Natural killer cell (primary cell): ENCODE measurements at regions not wholly inside any gene's neighbourhood (a gene's known extent, or its start where the extent isn't known, plus 50 kb on each side); places are given as distances from the start of the nearest gene placed in this dataset.

ENCODE experiments used
- ATAC-seq, 3 donors: fragments of 150-1000 bp in 2 of 3; fragments of 200-7000 bp in 1 of 3; cut with Tn5 transposase; 1 replicate in 1 of 3; 2 replicates in 2 of 3; pipeline ENCODE4 v1.10.0; 2021; ENCODE audit warnings: mild to moderate bottlenecking in 2 of 3, moderate library complexity in 2 of 3
- DNase-seq, 2 donors: peaks; one replicate each; pipeline versions ENCODE4 v3.0.0 to v3.0.0-alpha.2; 2013 to 2021; ENCODE audit warnings: mixed read lengths in 1 of 2
- H3K27ac ChIP-seq: one replicate; pipeline ENCODE4 v1.5.1; 2013; ENCODE audit warnings: mild to moderate bottlenecking, low read length
- H3K27me3 ChIP-seq: one replicate; pipeline ENCODE4 v1.6.1; 2013; ENCODE audit warnings: low read length; ENCODE audit not compliant: control insufficient read depth, insufficient read depth
- H3K36me3 ChIP-seq: one replicate; pipeline ENCODE4 v1.6.1; 2013; ENCODE audit warnings: low read length; ENCODE audit not compliant: control insufficient read depth, insufficient read depth
- H3K4me1 ChIP-seq: one replicate; pipeline ENCODE4 v1.6.1; 2013; ENCODE audit warnings: low read length; ENCODE audit not compliant: control insufficient read depth, insufficient read depth
- H3K4me3 ChIP-seq: one replicate; pipeline ENCODE4 v1.5.1; 2013; ENCODE audit warnings: low read length
- H3K9me3 ChIP-seq: one replicate; pipeline ENCODE4 v1.6.1; 2013; ENCODE audit warnings: low read length; ENCODE audit not compliant: control insufficient read depth, insufficient read depth
- H3K27ac Mint-ChIP-seq, 2 donors: one replicate each; pipeline ENCODE4 v1.8.0; 2022; ENCODE audit warnings: mild to moderate bottlenecking in 2 of 2, mixed read lengths in 2 of 2, moderate library complexity in 1 of 2
- H3K27me3 Mint-ChIP-seq, 2 donors: one replicate each; pipeline ENCODE4 v1.8.0; 2022; ENCODE audit warnings: low read depth in 2 of 2, mixed read lengths in 2 of 2
- H3K36me3 Mint-ChIP-seq: one replicate; pipeline ENCODE4 v1.8.0; 2022; ENCODE audit warnings: mixed read lengths
- H3K4me1 Mint-ChIP-seq, 2 donors: one replicate each; pipeline ENCODE4 v1.8.0; 2022; ENCODE audit warnings: mixed read lengths in 2 of 2
- H3K4me3 Mint-ChIP-seq: one replicate; pipeline ENCODE4 v1.8.0; 2022; ENCODE audit warnings: mild to moderate bottlenecking, moderate library complexity, mixed read lengths
- H3K9me3 Mint-ChIP-seq, 2 donors: one replicate each; pipeline ENCODE4 v1.8.0; 2022; ENCODE audit warnings: mixed read lengths in 2 of 2
- WGBS: methylation state at CpG from one replicate; pipeline ENCODE4 v1.1.7; 2013; ENCODE audit warnings: missing lambda C conversion rate; ENCODE audit not compliant: insufficient coverage; 5-methylcytosine and 5-hydroxymethylcytosine counted together
- intact Hi-C: fragments of 100-400 bp; cut with micrococcal nuclease; formaldehyde crosslinking; loops from one replicate; pipeline ENCODE4 v1.14.2; 2022
- TF ChIP-seq, protein P1 (sequence below): fragments of 200-600 bp; IDR thresholded peaks from one replicate; pipeline ENCODE4 v1.8.0; 2022; ENCODE audit warnings: antibody characterized with exemption

DNA sequence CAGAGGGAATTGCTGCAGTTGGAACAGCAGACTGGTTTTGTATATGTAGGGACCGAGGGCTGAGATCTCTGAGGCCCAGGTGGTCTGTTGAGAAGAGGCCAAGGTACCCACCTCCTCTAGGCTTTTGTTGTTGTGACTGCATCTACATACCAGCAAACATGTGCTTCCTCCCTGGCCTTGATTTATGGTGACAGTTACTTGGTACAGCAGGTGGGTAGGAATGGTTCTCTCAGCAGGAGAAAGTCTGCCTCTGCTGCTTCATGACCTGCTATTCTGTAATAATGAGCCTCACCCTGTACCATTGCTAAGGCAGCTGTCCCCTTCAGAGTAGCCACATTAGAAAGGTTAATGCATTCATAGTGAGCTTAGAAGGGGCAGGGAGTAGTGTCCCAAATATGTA lies 196.7 kb upstream of the PELI2 start:
- Mint-ChIP-seq H3K9me3 (no peaks in the 10 kb centered on the region), H3K36me3 (no peaks in the 10 kb centered on the region), H3K27ac (no peak overlapping the region), H3K4me3 (no peak overlapping the region), H3K4me1 (no peaks in the 10 kb centered on the region), H3K27me3 (peaks cover 7% of the 10 kb centered on the region in 2 donors)
- no peaks in the 10 kb centered on the region for H3K27me3 ChIP-seq
- H3K4me3 ChIP-seq: no peak overlapping the region
- no peaks in the 10 kb centered on the region for H3K4me1 ChIP-seq
- 0% methylated on average over 1 of the region's 1 CpG for WGBS
- H3K36me3 ChIP-seq: no peaks in the 10 kb centered on the region
- DNase-seq: no peak
- H3K27ac ChIP-seq: no peak overlapping the region
- no peak for ATAC-seq
- TF ChIP-seq, protein P1, sequence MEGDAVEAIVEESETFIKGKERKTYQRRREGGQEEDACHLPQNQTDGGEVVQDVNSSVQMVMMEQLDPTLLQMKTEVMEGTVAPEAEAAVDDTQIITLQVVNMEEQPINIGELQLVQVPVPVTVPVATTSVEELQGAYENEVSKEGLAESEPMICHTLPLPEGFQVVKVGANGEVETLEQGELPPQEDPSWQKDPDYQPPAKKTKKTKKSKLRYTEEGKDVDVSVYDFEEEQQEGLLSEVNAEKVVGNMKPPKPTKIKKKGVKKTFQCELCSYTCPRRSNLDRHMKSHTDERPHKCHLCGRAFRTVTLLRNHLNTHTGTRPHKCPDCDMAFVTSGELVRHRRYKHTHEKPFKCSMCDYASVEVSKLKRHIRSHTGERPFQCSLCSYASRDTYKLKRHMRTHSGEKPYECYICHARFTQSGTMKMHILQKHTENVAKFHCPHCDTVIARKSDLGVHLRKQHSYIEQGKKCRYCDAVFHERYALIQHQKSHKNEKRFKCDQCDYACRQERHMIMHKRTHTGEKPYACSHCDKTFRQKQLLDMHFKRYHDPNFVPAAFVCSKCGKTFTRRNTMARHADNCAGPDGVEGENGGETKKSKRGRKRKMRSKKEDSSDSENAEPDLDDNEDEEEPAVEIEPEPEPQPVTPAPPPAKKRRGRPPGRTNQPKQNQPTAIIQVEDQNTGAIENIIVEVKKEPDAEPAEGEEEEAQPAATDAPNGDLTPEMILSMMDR: no peak
- no peaks in the 10 kb centered on the region for H3K9me3 ChIP-seq
- intact Hi-C loops: no loop called here

- intact Hi-C loops: no loop called here
Observed at GRCh38 chr14:55926007-55926406, 192.2 kb upstream of the PELI2 start.

GRCh38 chr14:55927028-55927427 lies 191.2 kb upstream of the PELI2 start:
- H3K4me3 Mint-ChIP-seq: no peak overlapping the region
- WGBS: 85% methylated on average over 2 of the region's 2 CpGs
- H3K4me1 Mint-ChIP-seq: no peaks in the 10 kb centered on the region
- no peak for DNase-seq
- Histone ChIP-seq H3K36me3 (no peaks in the 10 kb centered on the region), H3K4me1 (no peaks in the 10 kb centered on the region), H3K4me3 (no peak overlapping the region), H3K9me3 (no peaks in the 10 kb centered on the region), H3K27ac (no peak overlapping the region), H3K27me3 (no peaks in the 10 kb centered on the region)
- ATAC-seq: no peak
- no peaks in the 10 kb centered on the region for H3K36me3 Mint-ChIP-seq
- TF ChIP-seq, protein P1: no peak
- intact Hi-C loops: no loop called here
- peaks cover 2% of the 10 kb centered on the region in 2 donors for H3K27me3 Mint-ChIP-seq
- H3K27ac Mint-ChIP-seq: no peak overlapping the region
- peaks cover 0 to under 1% of the 10 kb centered on the region in 2 donors for H3K9me3 Mint-ChIP-seq

More at GRCh38 chr14:55926007-55926406, 192.2 kb upstream of the PELI2 start:
- ATAC-seq (no peak), DNase-seq (no peak)
- Mint-ChIP-seq H3K27ac (no peak overlapping the region), H3K36me3 (no peaks in the 10 kb centered on the region), H3K27me3 (no peaks in the 10 kb centered on the region), H3K4me1 (no peaks in the 10 kb centered on the region), H3K4me3 (no peak overlapping the region), H3K9me3 (no peaks in the 10 kb centered on the region)
- 88% methylated on average over 5 of the region's 6 CpGs for WGBS
- no peak overlapping the region for H3K4me3 ChIP-seq
- H3K27ac ChIP-seq: no peak overlapping the region
- H3K4me1 ChIP-seq: no peaks in the 10 kb centered on the region
- H3K27me3 ChIP-seq: no peaks in the 10 kb centered on the region
- no peaks in the 10 kb centered on the region for H3K36me3 ChIP-seq
- TF ChIP-seq, protein P1: no peak
- H3K9me3 ChIP-seq: no peaks in the 10 kb centered on the region

- Mint-ChIP-seq H3K4me1 (no peaks in the 10 kb centered on the region), H3K27me3 (peaks cover 5 to 7% of the 10 kb centered on the region in 2 donors), H3K9me3 (peaks cover 0 to 3% of the 10 kb centered on the region in 2 donors), H3K36me3 (no peaks in the 10 kb centered on the region), H3K27ac (no peak overlapping the region), H3K4me3 (no peak overlapping the region)
- H3K27ac ChIP-seq: no peak overlapping the region
- TF ChIP-seq, protein P1: no peak
- WGBS: 29% methylated on average over 1 of the region's 2 CpGs
- no peaks in the 10 kb centered on the region for H3K4me1 ChIP-seq
- H3K9me3 ChIP-seq: no peaks in the 10 kb centered on the region
- H3K4me3 ChIP-seq: no peak overlapping the region
- no peaks in the 10 kb centered on the region for H3K36me3 ChIP-seq
- DNase-seq (no peak), ATAC-seq (no peak)
- H3K27me3 ChIP-seq: no peaks in the 10 kb centered on the region
- intact Hi-C loops: no loop called here
Observed at GRCh38 chr14:55928276-55928675, 189.9 kb upstream of the PELI2 start.
